ENCODE measurements at regions not wholly inside any gene's neighbourhood (a gene's known extent, or its start where the extent isn't known, plus 50 kb on each side); places are given as distances from the start of the nearest gene placed in this dataset.
"Not testable (repeated sequence)": the region's sequence is repeated elsewhere in the genome, so short reads cannot be mapped to it uniquely, and the experiment has no call there.

DNA sequence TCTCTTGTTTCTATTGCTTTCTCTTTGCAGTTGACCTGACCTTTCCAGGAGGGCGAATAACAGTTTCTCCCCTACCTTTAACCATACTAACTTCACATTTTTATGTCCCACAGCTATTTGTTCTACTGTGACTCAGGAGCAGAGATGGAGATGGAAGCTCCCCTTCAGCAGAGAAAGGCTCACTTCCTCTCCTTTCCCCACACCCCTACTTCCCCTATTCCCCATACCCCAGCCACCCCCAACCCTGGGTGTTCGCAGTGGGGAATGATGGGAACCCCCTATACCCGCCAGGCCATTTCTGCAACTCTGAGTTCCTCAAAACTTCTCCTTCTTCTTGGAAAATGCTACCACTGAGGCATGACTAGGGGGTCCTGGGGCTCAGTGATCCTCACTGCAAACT, 285.4 kb upstream of the MGAT5 start:
- intact Hi-C loops (cut with micrococcal nuclease), result no loop called here

DNA sequence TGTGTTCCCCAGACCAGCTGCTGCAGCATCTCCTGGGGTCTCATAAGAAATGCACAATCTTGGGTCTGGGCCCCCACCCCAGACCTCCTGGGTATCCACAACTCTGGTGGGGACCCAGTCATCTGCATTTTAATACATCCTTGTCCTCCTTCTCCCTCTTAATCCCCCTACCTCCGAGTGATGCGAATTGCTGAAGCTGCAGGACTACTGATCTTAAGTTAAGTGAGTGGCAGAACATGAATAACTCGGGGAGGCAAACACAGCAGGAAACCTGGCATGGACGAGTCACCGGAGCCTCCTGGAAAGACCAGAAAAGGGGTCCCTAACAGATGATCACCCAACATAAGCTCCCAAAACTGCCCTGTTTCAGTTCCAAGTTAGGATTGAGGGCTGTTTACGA, 283.2 kb upstream of the MGAT5 start:
- intact Hi-C loops (cut with micrococcal nuclease), result no loop called here

DNA sequence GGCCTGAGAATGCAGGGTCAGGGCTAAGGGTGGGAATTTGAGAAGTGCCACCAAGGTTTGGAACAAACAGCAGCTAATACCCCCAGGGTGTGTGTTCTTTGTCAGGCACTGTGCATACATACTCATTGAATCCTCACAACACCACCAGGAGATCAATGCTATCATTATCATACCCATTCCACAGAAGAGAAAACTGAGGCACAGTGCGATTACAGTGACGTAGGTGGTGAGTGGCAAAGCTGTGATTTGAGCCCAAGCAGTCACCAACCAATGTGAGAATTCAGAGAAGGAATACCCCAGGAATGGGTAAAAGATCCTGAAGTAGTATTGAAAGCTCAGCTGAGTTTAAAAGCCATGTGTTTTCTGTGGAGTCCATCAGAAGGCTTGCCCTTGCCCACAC, 281.6 kb upstream of the MGAT5 start:
- intact Hi-C loops (cut with micrococcal nuclease), result no loop called here

DNA sequence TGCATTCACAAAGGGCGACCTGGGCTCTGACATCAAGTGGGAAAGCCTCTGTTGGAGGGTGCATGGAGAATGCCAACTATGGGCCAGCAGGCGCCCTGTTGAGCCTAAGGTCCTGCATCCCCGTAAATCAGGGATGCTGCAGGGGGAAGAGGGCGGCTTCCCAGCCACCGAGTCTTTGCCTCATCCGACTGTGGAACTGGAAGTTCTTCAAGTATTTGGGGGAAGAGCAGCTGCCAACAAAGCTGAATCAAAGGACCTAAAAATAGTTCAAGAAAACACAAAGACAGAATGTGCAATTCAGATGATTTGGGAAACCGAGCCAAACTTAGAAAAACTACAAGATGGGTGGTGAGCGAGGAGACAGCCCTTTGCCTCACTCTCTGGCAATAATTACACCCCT, 281.1 kb upstream of the MGAT5 start:
- intact Hi-C loops (cut with micrococcal nuclease), result no loop called here

DNA sequence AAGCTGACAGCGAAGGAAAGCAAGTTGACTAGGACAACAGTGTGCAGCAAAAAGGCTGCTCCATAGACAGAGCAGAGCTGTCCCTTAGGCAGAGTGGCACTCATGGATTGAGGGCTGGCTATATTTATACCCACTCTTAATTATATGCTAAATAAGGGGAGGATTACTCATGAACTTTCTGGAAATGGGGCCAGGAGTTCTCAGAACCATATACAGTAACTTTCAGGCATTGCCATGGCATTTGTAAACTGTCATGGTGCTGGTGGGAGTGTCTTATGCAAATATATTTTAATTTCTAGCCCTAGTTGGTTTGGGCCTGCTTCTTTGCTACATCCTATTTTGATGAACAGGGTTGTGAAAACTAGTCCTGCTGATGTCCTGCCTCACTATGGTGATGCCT, 279.5 kb upstream of the MGAT5 start:
- intact Hi-C loops (cut with micrococcal nuclease), result no loop called here

DNA sequence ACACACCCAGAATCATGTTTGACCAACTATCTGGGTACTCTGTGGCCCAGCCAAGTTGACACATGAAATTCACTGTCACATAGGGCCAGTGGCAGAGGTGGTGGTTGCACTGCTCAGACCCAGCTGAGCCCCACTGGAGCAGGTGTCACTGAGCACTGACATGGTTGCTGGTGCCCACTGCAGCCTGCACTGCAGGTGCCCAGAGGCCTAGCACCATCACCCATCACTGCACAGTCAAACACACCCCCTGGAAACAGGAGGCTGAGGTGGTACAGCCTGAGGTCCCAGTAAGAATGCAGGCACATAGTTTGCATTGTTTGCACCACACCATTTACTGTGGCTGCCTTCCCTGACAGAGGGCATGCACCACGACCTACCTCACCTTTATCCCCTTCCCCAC, 278.7 kb upstream of the MGAT5 start:
- intact Hi-C loops (cut with micrococcal nuclease), result no loop called here

DNA sequence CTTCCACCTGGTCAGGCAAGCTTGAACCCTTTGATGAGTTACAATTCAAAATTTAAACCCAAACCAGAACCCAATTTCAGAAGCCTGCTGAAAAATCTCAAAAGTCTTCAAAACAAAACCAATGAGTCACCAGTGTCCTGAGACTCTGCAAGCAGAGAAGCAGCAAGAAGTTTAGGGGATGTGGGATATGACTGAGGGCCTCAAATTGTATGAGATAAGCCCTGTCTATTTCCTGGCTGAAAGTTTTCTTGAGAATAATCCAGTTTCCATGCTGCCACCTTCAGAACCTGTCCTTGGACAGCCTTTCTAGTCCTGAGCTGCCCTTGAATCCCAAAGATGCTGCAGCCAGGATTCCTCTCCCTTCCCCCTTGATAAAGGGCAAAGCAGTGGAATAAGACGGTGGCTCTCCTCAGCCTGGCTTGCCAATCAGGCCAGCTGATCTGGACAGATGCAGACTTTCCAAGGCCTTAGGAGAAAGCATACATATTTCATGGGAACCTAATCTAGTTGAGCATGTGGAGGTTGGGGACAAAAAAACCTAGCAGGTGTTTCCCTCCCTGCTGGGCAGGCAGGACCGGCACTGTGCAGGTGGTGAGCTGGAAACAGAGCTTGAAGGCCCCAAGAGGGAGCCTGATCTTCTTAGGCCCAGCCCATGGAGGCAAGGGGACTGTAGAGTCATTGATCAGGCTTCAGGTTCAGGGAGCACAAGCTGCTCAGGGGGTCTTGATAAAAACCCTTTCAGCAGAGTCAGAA, 278.0 kb upstream of the MGAT5 start:
- intact Hi-C loops (cut with micrococcal nuclease), result no loop called here

DNA sequence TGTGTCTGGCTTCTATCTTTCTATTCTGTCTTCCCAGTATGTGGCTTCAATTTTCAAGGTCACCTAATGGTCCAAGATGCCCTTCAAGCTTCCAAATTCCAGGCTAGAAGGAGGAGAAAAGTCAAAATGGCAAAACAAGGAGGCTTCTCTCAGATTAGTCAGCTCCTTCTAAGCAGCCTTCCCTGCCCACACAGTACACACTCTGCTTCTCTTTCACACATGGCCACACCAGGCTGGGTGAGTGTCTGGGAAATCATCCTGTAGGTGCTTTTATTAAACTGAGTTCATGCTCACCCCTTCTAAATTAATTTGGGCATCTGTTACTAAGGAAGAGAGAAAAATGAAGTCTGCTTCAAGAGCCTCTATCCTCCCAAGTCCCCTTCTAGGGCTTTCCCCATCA, 277.2 kb upstream of the MGAT5 start:
- intact Hi-C loops (cut with micrococcal nuclease), result no loop called here

DNA sequence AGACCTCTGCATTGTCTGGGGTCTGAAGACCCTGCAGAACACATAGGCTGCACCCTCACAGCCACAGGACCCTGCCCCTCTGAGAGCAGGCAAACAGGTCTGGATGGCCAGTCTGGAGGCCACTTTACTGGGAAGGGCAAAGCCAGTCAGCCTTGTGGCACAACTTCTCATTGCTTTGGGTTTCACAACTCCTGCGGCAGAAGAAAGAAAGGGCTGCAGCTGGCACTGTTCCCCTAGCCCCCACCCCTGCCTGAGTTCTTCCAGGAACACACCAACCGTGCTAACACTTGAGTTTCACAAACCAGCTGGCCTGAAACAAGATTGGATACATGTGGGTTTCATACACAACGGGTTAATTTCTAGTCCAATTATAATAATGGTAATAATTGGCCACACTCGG, 276.5 kb upstream of the MGAT5 start:
- intact Hi-C loops (cut with micrococcal nuclease), result no loop called here

DNA sequence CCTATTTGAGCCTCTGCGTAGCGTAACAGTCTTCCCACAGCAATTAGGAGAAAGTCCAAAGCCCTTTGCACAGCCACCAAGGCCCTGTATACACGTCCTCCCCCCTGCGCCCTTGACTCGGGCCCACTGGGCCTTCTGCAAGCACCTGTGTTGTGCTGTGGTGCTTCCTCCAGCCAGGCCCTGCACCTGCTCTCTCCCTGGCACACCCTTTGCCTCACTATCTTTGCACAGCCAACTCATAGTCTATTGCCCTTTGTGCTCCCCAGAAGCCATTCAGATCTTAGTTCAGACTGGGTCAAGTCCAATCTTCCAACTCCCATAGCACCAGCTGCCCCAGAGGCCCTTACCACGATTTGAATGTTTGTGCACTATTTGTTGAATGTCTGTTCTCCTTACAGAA, 271.6 kb upstream of the MGAT5 start:
- intact Hi-C loops (cut with micrococcal nuclease), result no loop called here

DNA sequence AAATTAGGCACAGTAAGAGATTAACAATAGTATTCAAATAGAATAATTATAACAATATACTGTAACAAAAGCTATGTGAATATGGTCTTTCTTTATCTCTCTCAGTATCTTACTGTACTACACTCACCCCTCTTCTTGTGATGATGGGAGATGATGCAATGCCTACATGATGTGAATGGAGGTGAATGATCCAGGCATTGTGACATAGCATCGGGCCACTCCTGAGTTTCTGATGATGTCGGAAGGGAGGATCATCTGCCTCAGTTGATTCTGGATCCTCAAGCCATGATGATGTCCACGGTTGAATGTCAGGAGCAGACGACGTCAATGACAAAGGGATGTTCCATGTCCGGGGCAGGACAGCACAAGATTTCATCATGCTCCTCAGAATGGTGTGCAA, 268.3 kb upstream of the MGAT5 start:
- intact Hi-C loops (cut with micrococcal nuclease), result no loop called here

DNA sequence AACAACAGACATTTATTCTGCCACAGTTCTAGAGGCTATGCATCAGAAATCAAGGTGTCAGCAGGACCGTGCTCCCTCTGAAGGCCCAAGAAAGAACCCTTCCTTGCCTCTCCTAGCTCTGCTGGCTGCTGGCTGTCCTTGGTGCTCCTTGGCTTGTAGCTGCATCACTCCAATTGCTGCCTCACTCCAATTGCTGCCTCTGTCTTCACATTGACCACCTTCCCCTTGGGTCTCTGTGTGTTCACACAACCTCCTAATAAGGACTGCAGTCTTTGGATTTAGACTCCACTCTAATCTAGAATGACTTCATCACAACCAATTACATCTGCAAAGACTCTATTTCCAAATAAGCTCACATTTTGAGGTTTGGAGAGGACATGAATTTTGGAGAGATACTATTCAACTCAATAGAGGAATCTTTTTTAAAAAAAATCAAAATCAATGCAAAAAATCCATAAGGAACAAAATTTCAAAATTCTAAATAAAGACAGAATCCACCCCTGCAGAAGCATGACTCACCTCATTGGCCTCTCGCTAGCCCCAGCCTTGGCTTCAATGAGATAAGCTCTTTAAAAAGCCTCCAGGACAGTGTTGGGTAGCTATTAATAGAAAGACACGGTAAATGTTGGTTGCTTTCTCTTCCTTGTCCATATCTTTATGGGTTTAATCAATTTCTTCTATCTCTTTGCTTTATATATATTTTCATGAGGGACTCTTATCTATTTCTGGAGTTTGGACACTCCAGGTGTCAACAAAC, 267.6 kb upstream of the MGAT5 start:
- intact Hi-C loops (cut with micrococcal nuclease), result no loop called here

DNA sequence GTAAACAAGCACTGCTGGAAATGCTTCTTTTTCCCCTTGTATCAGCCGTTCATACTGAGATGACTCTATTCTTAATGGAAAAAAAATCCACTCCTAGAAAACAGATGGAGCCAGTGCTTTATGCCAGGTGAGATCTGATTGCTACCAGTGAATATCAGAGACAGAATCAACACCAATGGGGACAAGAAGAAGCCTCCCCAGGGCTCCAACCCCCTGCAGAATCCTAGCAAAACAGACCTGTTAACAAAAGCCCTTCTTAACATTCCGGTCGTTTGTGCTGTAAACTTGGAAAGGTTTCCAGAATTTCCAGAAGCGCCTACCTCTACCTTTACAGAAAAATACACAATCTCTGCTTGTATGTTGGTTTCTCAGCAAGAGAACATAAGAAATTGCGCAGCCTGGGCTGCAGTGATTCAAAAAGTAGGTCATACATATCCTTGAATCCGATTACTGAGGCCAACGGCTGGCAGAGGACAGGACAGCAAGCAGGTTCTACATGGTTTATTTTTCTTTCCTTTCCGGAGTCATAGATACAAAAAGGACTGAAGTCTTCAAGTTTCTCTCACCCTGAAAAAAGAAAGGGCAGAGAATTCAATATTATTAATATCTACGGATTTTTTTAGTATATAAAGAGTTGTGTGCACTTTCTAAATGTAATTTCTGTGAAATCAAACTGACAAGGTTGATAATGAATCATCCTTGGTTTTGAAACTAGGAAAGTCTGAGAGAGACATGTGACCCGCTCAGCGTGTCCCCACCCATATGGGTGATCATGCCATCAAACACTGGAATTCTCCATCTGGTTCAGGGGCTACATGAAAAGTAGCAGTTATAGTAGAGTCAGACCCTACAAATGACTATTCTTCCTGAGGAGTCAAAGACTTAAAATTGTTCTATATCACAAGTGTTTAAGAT, 266.7 kb upstream of the MGAT5 start:
- intact Hi-C loops (cut with micrococcal nuclease), result no loop called here

DNA sequence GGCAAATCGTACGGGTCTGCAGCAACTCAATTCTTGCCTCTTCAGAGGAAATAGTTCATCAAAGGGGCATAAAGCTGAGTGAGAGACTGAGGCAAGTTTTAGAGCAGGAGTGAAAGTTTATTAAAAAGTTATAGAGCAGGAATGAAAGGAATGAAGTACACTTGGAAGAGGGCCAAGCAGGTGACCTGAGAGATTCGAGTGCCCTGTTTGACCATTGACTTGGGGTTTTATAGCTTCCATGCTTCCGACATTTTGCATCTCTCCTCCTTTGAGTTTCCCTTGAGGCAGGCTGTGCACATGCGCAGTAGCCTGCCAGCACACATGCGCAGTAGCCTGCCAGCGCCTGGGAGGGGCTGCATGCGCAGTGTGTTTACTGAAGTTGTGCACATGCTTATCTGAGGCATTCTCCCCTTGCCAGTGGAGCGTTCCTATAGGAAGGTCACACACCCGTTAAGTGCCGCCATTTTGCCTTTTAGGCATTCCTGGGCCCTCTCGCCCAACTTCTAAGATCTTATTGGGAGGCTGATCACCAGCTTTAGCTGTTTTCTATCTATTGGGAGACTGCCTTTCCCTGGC, 265.5 kb upstream of the MGAT5 start:
- intact Hi-C loops (cut with micrococcal nuclease), result no loop called here

DNA sequence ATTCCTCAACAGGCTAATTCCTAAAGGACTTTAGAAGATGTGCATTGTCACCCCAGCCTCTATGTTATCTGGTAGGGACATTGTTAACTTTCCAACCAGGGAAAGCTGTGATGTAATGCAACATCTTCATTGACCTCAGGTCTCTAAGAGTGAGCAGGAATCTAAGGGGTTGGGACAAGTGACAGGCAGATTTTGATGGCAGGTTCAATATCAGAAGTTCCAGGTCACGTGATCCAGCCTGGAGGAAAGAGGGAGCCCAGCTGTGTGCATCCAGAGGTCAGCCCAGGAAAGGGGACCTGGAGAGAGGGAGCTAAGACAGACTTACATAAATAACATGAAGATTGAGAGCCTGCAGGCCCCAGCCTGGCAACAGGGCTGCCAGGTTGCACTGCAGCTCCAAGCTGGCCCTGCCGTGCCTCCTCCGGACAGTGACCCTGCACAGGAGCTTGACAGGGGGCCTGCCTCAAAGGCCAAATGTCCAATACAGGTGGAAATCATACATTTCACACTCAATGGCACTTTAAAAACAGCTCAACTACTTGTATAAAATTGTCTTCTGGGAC, 262.2 kb upstream of the MGAT5 start:
- intact Hi-C loops (cut with micrococcal nuclease), result no loop called here

DNA sequence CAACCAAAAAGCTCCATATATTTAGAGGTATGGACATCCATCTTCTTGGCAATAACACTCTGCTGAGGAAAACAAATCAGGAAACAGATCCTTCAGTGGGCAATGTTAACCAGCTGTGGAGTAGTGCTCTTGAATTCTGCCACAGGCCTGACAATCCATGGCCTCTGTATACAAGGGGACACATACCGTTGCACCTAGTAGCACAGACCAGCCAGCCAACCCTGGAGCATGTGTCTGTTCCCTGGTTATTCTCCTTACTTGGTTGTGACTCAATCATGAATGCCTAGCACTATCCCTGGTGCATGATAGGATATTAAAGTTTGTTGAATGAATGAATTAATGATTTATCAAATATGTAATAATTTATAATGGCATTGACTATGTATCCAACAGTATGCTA, 261.4 kb upstream of the MGAT5 start:
- intact Hi-C loops (cut with micrococcal nuclease), result no loop called here

DNA sequence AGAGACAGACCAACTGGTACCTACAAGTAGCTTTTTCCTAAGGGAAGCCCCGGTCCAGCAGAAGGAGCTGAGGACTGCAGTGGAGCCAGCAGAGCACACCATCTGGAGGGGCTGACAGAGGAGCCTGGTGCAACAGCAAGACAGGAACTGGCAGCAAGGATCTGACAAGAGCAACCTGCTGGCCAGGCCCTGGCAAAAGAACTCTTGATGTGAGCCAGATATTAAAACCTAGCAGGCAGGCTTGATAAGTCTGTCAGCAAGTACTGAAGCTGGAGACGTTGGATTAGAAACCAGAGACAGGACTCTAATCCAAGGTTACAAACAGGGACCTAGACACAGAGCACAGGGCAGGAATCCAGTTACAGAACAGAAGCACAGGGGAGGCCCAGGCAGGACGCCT, 260.7 kb upstream of the MGAT5 start:
- intact Hi-C loops (cut with micrococcal nuclease), result no loop called here

DNA sequence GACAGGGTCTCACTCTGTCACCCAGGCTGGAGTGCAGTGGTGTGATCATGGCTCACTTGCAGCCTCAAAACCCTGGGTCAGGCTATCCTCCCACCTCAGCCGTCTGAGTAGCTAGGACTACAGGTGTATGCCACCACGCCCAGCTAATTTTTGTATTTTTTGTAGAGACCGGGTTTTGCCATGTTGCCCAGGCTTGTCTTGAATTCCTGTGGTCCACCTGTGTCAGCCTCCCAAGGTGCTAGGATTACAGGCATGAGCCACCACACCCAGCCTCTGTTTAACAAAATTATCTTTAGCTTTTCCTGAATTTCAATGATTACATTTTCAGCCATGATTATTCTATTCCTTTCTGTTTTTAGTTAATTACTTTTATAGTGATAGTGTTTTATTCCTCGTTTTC, 255.1 kb upstream of the MGAT5 start:
- intact Hi-C loops (cut with micrococcal nuclease), result not testable (repeated sequence)

DNA sequence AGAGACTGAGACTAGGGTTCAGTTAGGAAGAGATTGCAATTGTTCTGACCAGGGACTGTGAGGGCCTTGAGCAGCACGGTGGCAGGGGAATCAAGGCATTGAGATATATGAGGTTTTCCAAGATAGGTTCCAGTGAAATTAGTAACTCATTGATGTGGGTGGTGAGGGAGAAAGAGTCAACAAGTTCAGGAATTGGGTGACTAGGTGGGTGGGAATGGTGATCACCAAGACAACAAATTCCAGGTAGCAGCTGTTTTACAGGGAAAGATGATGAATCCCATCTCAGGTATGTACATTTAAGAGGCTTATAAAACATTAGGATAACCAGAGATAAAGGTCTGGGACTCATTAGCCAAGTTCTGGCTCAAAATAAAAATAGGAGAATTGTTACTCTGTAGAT, 251.5 kb upstream of the MGAT5 start:
- intact Hi-C loops (cut with micrococcal nuclease), result no loop called here

DNA sequence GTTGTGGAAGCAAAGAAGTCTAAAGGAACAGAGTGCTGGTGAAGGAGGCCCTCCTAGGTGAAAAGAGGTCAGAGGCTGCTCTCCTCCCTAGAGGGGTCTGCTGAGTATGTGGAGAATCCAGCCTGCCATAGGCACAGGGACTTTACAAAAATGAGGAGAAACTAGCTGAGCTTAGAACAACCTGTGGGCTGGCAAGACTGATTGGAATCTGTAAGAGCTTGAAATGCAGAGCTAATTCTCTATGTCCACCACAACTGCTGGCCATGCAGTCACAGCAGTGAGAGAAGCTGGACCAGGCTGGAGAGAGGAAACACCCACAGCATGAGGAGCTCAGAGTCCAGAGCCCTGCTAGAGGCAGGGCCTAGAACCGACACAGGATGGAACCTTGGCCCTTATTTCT, 251.0 kb upstream of the MGAT5 start:
- intact Hi-C loops (cut with micrococcal nuclease), result no loop called here

DNA sequence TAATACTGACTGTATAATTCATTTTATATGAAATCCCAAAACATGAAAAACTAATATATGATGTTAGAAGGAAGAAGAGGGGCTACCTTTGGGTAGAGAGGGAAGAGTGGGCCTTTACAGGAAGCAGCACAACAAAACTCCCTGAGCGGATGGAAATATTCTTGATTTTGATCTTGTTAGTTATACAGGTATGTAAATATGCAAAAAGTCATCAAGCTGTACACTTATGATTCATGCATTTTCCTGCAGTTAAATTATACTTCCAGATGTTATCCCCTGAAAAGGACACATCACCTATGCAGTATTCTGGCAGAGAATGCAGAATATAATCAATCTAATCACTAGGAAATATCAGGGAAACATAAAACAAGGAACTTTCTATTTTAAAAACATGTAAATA, 249.4 kb upstream of the MGAT5 start:
- intact Hi-C loops (cut with micrococcal nuclease), result no loop called here

All from T-helper 1 cell treated with Interleukin-12 subunit alpha and Interleukin-12 subunit beta and Interleukin-4 antibody, amounts not matched to agents 30 ng/mL and 1 ng/mL, for 36 hours (primary cell).